ENCODE measurements at regions not wholly inside any gene's neighbourhood (a gene's known extent, or its start where the extent isn't known, plus 50 kb on each side); places are given as distances from the start of the nearest gene placed in this dataset.

DNA sequence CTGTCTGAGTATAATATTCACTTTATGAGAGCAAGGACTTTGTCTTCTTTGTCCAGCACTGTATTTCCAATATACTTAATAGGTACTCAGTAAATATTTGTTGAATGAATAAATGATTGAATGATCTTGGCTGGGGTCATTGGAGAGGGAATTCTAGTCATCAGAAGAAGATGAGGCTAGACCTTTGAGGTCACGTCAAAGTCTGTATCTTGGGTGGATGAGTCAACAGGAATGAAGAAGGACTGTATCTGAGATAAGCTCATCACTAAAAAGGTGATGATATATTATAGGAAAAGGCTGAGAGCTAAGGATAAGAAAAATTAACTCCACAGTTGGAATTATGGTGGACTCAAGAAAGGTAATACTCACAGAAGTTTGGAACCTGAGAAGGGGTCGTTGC, 125.1 kb upstream of the MAGI3 start:
- TF ChIP-seq, protein P1, sequence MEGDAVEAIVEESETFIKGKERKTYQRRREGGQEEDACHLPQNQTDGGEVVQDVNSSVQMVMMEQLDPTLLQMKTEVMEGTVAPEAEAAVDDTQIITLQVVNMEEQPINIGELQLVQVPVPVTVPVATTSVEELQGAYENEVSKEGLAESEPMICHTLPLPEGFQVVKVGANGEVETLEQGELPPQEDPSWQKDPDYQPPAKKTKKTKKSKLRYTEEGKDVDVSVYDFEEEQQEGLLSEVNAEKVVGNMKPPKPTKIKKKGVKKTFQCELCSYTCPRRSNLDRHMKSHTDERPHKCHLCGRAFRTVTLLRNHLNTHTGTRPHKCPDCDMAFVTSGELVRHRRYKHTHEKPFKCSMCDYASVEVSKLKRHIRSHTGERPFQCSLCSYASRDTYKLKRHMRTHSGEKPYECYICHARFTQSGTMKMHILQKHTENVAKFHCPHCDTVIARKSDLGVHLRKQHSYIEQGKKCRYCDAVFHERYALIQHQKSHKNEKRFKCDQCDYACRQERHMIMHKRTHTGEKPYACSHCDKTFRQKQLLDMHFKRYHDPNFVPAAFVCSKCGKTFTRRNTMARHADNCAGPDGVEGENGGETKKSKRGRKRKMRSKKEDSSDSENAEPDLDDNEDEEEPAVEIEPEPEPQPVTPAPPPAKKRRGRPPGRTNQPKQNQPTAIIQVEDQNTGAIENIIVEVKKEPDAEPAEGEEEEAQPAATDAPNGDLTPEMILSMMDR (IDR thresholded peaks at IDR 0.05): no peak
- TF ChIP-seq POLR2A (IDR thresholded peaks at IDR 0.05) (no peak), EP300 (IDR thresholded peaks at IDR 0.05) (no peak)

Data from upper lobe of left lung (tissue), 4 donors.